ENCODE measurements at regions not wholly inside any gene's neighbourhood (a gene's known extent, or its start where the extent isn't known, plus 50 kb on each side); places are given as distances from the start of the nearest gene placed in this dataset.
A peak's percentile ranks its signal among the peaks of the same experiment; 100 is the strongest.

DNA sequence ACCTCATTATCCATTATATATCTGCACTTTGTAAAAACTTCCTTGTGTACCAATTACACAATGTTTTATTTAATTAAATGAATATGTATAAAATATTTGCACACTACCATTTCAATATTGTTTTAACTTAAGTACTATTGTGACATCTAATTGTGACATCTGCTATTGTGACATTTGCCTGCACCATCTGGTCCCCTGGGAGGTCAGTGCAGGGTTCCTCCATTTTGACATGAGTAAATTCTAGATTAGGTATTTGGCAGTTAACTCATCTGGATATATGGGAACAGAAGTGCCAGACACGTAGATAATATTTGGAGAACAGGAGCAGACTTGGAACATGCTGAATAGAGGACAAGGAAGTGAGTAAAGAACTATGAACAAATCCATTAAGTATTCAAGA is 332.1 kb downstream of the VGLL3 start:
- no TSS peak for BruUV-seq (replicated peaks)
- intact Hi-C loops (cut with micrococcal nuclease; ENCODE audit: unreplicated experiment): no loop called here
- Histone ChIP-seq H4K20me1 (ENCODE audit: insufficient read depth) (no peaks in the 10 kb centered on the region), H3K4me2 (no peak overlapping the region), H3K79me2 (ENCODE audit: low read depth) (no peaks in the 10 kb centered on the region), H2AFZ (no peak overlapping the region), H3K4me3 (no peak overlapping the region), H3K27ac (no peak overlapping the region), H3K27me3 (ENCODE audit: insufficient read depth, low read depth) (no peaks in the 10 kb centered on the region), H3F3A (ENCODE audit: insufficient read depth, low read depth) (no peaks in the 10 kb centered on the region), H3K9me3 (ENCODE audit: insufficient read depth, low read depth) (0 out of 2 replicates have a peak, but pooled peaks cover 3% of the 10 kb centered on the region), H3K9me2 (ENCODE audit: insufficient read depth) (no peaks in the 10 kb centered on the region), H3K4me1 (replicated peaks; ENCODE audit: insufficient read depth) (no peaks in the 10 kb centered on the region), H3K36me3 (ENCODE audit: low read depth) (no peaks in the 10 kb centered on the region)
- CTCF ChIA-PET: no interaction called here
- POLR2A ChIA-PET (ENCODE audit: unreplicated experiment): no interaction called here
- DNase-seq: no peak
- TF ChIP-seq, protein P1, sequence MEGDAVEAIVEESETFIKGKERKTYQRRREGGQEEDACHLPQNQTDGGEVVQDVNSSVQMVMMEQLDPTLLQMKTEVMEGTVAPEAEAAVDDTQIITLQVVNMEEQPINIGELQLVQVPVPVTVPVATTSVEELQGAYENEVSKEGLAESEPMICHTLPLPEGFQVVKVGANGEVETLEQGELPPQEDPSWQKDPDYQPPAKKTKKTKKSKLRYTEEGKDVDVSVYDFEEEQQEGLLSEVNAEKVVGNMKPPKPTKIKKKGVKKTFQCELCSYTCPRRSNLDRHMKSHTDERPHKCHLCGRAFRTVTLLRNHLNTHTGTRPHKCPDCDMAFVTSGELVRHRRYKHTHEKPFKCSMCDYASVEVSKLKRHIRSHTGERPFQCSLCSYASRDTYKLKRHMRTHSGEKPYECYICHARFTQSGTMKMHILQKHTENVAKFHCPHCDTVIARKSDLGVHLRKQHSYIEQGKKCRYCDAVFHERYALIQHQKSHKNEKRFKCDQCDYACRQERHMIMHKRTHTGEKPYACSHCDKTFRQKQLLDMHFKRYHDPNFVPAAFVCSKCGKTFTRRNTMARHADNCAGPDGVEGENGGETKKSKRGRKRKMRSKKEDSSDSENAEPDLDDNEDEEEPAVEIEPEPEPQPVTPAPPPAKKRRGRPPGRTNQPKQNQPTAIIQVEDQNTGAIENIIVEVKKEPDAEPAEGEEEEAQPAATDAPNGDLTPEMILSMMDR (conservative IDR thresholded peaks at IDR 0.05): no peak
- TF ChIP-seq EZH2 (IDR thresholded peaks at IDR 0.05; ENCODE audit: low read depth): no peak

DNA sequence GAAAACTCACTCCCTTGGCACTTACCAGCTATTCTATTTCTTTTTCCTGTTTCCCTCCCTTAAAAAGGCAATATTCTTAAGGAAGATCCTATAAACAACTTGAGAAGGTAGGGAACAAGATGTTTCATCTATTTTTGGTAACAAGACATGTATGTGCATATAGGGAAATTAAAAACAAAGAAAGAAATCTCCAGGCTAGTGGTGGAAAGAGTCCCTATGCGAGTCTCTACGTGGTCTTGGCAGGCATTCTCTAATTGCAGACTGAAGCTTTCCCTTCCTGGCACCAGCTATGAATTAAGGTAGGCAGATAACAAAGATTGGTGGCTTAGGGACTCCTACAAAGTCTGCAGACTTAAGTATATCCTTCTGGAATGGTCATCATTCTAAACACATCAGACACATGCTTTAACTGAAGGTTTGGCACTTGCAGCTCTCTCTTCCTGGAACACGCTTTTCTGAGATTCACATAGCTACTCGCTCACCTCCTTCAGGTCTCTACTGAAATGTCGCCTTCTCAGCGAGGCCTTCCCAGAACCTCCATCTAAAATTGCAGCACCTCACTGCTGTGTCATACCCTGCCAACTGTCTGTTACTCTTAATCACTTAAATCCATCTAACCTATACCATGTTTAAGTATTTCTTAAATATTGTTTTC is 336.0 kb downstream of the VGLL3 start:
- Histone ChIP-seq H3K9me2 (ENCODE audit: insufficient read depth) (no peaks in the 10 kb centered on the region), H2AFZ (no peak overlapping the region), H3K4me3 (no peak overlapping the region), H3K4me2 (no peak overlapping the region), H3K79me2 (ENCODE audit: low read depth) (no peaks in the 10 kb centered on the region), H3K4me1 (replicated peaks; ENCODE audit: insufficient read depth) (no peaks in the 10 kb centered on the region), H3K36me3 (ENCODE audit: low read depth) (no peaks in the 10 kb centered on the region), H4K20me1 (ENCODE audit: insufficient read depth) (no peaks in the 10 kb centered on the region), H3F3A (ENCODE audit: insufficient read depth, low read depth) (no peaks in the 10 kb centered on the region), H3K9me3 (ENCODE audit: insufficient read depth, low read depth) (0 out of 2 replicates have a peak, but pooled peaks cover 3% of the 10 kb centered on the region), H3K27me3 (ENCODE audit: insufficient read depth, low read depth) (no peaks in the 10 kb centered on the region), H3K27ac (no peak overlapping the region)
- BruUV-seq (replicated peaks): no TSS peak
- no peak for TF ChIP-seq EZH2 (IDR thresholded peaks at IDR 0.05; ENCODE audit: low read depth)
- TF ChIP-seq, protein P1 (conservative IDR thresholded peaks at IDR 0.05): no peak
- POLR2A ChIA-PET (ENCODE audit: unreplicated experiment): no interaction called here
- CTCF ChIA-PET: no interaction called here
- DNase-seq: no peak
- intact Hi-C loops (cut with micrococcal nuclease; ENCODE audit: unreplicated experiment): no loop called here

DNA sequence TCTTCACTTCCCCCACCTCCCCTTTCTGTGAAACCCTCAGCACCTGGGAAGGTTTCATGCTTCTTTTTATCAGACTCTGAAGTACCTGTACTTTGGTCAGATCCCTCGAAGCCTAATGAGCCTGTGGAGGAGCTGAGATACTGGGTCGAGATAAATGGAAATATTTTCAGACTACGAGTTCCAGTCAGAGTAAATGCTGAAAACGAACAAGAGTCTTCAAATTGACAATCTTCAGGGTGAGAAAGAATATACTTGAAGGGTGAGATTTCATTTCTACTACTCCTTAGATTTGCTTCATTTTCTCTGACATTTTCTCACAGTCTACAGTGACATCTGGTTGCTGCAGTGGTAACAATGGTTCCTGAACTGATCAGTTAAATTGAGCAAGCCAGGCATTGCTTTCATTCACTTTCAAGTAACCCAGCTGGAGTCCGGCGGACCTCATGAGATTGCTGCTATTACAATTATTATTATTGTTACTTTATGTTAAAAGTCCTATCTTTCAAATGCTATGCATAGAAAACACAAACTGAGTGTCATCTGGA is 337.2 kb downstream of the VGLL3 start:
- H3K4me3 ChIP-seq: no peak overlapping the region
- DNase-seq: no peak
- H3F3A ChIP-seq (ENCODE audit: insufficient read depth, low read depth): no peaks in the 10 kb centered on the region
- no peaks in the 10 kb centered on the region for H3K9me3 ChIP-seq (ENCODE audit: insufficient read depth, low read depth)
- no peak overlapping the region for H3K27ac ChIP-seq
- H3K27me3 ChIP-seq (ENCODE audit: insufficient read depth, low read depth): no peaks in the 10 kb centered on the region
- H3K9me2 ChIP-seq (ENCODE audit: insufficient read depth): no peaks in the 10 kb centered on the region
- 0 out of 2 replicates have a peak overlapping the region, but pooled peaks have one; percentile 33 for H2AFZ ChIP-seq
- no peaks in the 10 kb centered on the region for H3K4me1 ChIP-seq (replicated peaks; ENCODE audit: insufficient read depth)
- no peaks in the 10 kb centered on the region for H3K79me2 ChIP-seq (ENCODE audit: low read depth)
- POLR2A ChIA-PET (ENCODE audit: unreplicated experiment): no interaction called here
- intact Hi-C loops (cut with micrococcal nuclease; ENCODE audit: unreplicated experiment): no loop called here
- H3K4me2 ChIP-seq: no peak overlapping the region
- no peaks in the 10 kb centered on the region for H4K20me1 ChIP-seq (ENCODE audit: insufficient read depth)
- BruUV-seq (replicated peaks): no TSS peak
- CTCF ChIA-PET: no interaction called here
- no peaks in the 10 kb centered on the region for H3K36me3 ChIP-seq (ENCODE audit: low read depth)
- TF ChIP-seq, protein P1 (conservative IDR thresholded peaks at IDR 0.05): no peak
- no peak for TF ChIP-seq EZH2 (IDR thresholded peaks at IDR 0.05; ENCODE audit: low read depth)
